ENCODE measurements at regions not wholly inside any gene's neighbourhood (a gene's known extent, or its start where the extent isn't known, plus 50 kb on each side); places are given as distances from the start of the nearest gene placed in this dataset.
A peak's percentile ranks its signal among the peaks of the same experiment; 100 is the strongest.
"Not testable (repeated sequence)": the region's sequence is repeated elsewhere in the genome, so short reads cannot be mapped to it uniquely, and the experiment has no call there.

GRCh38 chr18:71238974-71239624 lies 950.3 kb downstream of the SOCS6 start:
- no peak for ATAC-seq
- no peak for DNase-seq
- intact Hi-C loops (cut with micrococcal nuclease), result no loop called here

DNA sequence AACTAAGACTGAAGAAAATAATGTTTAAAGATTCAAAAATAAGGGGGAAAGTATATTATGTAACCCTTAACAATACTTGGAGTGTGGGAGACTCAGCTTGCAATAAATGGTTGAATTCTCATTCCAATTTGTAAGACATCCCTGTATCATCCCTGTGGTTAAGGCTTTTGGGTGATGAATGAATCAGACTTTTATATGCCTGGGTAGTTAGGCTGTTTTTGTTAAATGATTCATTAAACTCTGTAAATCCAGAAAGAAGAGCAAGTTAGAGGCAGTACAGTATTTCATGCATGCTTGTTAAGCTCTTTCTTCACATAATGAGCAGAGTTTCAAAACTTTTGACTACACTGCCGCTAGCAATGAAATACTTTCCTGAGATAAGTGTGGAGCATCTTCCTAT lies 948.8 kb downstream of the SOCS6 start:
- no peak for DNase-seq
- intact Hi-C loops (cut with micrococcal nuclease), result no loop called here
- no peak for ATAC-seq

- intact Hi-C loops (cut with micrococcal nuclease), result no loop called here
- ATAC-seq (no peak), DNase-seq (no peak)
Observed at GRCh38 chr18:71233177-71233576, 944.3 kb downstream of the SOCS6 start.

GRCh38 chr18:71223486-71223885 lies 934.6 kb downstream of the SOCS6 start:
- ATAC-seq, result no peak
- intact Hi-C loops (cut with micrococcal nuclease), result no loop called here
- no peak for DNase-seq

DNA sequence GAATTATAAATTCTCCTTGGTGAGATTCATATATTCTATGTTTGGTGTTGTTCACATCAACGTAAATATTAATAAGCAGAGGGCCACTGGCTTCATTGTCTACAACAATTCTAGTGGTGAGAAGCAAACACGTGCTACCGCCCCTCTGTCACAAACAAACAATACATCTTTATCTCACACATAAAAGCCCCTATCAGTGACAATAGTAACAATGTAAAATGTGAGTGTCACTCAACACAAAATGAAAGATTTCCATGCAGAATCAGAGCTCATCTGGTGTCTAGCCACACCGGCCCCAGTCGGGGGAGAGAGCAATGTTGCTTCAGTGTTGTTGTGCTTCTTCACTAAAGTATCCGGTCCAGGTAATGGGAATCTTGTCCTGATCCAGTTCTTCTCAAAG lies 932.6 kb downstream of the SOCS6 start:
- DNase-seq, result no peak
- no peak for ATAC-seq
- intact Hi-C loops (cut with micrococcal nuclease), result no loop called here

- DNase-seq; intact Hi-C loops (cut with micrococcal nuclease); ATAC-seq: not testable (repeated sequence)
Observed at GRCh38 chr18:71212739-71213138, 923.9 kb downstream of the SOCS6 start.

DNA sequence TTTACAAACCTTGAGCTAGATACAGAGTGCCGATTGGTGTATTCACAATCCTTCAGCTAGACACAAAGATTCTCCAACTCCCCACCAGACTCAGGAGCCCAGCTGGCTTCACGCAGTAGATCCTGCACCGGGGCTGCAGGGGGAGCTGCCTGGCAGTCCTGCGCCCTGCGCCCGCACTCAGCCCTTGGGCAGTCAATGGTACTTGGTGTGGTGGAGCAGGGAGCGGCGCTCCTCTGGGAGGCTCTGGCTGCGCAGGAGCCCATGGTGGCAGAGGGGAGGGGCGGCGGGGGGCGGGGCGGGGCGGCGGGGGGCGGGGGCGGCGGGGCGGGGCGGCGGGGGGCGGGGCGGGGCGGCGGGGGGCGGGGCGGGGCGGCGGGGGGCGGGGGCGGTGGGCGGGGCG lies 923.4 kb downstream of the SOCS6 start:
- DNase-seq (no peak), ATAC-seq (no peak)
- intact Hi-C loops (cut with micrococcal nuclease), result no loop called here

DNA sequence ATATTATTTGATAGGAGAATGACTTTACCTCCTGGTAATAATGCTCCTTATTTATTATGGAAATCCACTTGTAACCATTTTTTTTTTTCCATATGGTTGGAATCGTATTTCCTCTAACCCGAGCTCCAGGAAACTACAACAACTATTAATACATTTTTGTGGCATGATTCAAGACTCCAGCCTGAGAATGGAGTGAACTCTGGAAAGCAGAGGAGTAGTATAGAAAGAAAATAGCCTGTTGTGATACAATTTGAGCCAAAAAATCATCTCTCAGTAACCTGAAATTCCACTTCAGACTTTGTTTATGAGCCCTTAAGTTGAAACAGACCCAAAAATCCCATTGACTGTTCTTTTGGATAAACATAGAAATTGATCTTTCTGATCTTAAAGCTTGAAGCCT lies 921.1 kb downstream of the SOCS6 start:
- ATAC-seq (no peak), DNase-seq (no peak)
- intact Hi-C loops (cut with micrococcal nuclease), result no loop called here

DNA sequence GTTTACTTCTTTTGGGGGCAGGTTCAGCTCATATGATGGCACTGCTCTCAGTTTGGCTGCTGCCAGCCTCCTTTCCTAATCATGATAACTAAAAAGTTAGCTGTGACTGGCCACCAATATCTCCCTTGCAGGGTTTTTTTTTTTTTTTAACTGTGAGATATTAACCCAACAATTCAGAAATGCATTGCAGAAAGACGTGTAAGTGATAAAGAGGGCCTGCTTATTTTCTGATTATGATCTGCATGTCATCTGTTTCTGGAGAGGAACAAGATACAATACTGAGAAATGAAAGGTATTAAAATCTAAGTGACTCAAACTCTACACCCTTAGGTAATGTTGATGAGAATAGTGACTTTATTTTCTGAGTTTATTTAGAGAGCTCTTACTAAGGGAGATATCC lies 905.6 kb downstream of the SOCS6 start:
- no peak for DNase-seq
- ATAC-seq, result no peak
- intact Hi-C loops (cut with micrococcal nuclease), result no loop called here

GRCh38 chr18:71189581-71189980 lies 900.7 kb downstream of the SOCS6 start:
- ATAC-seq, result no peak
- DNase-seq, result no peak
- intact Hi-C loops (cut with micrococcal nuclease), result no loop called here

DNA sequence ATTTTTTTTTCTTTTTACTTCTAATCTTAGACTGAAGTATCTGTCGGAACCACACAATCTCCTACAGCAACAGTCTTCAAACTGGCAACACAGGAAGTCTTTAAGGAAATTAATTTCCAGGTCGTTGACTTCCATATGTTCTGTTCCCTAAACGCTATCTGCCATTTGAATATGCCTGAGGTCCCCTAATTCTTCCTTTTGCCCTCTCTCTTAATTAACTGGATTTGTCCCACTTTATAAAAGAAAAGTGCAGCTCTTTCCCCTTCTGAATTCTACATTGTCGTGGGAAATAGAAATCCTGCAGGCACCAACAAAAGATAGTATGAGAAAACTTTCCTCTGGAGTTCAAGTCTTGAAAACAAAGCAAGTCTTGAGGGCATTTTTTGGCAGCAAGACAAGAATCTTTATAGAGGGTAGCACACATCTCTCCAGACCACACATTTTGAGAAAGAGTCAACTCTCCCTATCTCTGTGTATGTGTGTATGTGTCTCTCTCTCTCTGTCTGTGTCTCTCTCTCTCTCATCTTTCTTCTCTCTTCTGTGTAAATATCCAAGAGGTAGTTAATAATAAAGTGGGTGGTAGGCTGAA lies 879.8 kb downstream of the SOCS6 start:
- no peak for DNase-seq
- no peak for ATAC-seq
- intact Hi-C loops (cut with micrococcal nuclease), result no loop called here

DNA sequence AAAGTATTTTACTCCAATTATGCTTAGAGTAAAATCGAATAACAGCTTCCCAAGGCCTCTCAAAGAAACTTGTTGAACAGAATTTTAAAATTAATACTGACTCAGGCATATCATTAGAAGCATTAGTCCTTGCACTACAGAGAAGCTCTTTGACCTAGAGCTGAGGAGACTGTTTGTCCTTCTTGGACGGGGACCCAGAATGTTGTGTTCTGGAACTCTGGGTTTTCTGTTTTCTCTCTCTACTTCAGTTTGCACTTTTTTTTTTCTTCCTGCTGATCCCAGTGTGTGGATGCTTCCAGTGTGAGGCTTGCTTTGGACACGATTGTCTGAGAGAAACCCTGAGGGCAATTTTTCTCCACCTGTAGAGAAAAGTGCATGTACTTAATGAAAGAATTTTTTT lies 847.6 kb downstream of the SOCS6 start:
- DNase-seq (no peak), ATAC-seq (peak; percentile 70)
- intact Hi-C loops (cut with micrococcal nuclease), result no loop called here

- intact Hi-C loops (cut with micrococcal nuclease), result no loop called here
- DNase-seq (no peak), ATAC-seq (no peak)
Observed at GRCh38 chr18:71134122-71134521, 845.3 kb downstream of the SOCS6 start.

DNA sequence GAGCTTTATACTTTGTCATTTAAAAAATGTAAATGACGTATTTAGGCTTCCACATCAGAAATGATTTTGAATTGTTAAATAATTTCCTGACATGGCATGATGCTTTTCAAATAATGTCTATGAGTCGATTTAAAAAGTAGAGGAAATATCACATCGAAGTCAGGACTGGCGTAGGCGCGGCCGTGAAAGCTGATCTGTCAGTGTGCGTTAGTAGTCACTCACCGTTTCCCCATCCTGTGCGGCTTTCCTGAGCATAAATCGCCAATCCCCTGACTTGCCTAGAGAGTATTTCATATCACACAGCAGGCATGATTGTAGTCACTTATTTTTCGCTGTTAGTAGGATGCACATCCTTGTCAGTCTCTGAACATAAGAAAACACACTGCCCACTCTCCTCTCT lies 843.1 kb downstream of the SOCS6 start:
- intact Hi-C loops (cut with micrococcal nuclease), result no loop called here
- DNase-seq (no peak), ATAC-seq (no peak)

DNA sequence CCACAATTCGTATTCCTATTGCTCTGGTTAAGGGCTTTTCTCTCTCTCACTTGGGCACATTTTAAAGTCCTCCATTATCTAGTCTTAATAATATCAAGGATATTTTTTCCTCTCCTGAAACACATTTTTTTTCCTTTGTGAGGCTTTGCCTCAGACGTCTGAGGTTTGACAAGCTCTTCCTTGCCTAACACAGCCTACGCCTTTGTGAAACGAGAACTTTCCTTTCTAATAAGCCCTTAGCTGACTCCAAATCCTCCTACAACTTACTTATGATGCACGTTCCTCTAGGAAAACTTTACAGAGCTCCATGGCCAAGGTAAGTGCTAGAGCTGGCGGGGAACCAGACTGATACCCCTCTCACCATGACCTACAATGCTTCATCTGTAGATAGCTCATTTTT lies 841.5 kb downstream of the SOCS6 start:
- intact Hi-C loops (cut with micrococcal nuclease), result no loop called here
- no peak for DNase-seq
- no peak for ATAC-seq

DNA sequence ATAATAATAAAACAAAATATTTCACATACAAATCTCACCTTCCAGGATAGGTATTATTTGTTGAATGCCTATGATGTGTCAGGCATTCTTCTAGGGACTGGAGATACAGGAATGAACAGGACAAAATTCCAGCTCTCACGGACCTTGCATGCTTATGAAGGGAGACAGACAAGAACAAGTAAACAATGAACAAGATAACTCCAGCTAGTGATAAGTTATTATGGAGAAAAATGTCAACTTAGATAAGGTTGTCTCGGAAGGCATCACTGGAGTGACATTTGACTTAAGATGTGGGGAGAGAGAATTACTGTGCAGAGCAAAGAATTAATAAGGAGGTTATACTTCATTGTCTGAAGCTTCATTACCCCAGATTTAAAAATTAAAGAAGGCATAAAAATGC lies 836.7 kb downstream of the SOCS6 start:
- ATAC-seq, result no peak
- intact Hi-C loops (cut with micrococcal nuclease), result no loop called here
- no peak for DNase-seq

DNA sequence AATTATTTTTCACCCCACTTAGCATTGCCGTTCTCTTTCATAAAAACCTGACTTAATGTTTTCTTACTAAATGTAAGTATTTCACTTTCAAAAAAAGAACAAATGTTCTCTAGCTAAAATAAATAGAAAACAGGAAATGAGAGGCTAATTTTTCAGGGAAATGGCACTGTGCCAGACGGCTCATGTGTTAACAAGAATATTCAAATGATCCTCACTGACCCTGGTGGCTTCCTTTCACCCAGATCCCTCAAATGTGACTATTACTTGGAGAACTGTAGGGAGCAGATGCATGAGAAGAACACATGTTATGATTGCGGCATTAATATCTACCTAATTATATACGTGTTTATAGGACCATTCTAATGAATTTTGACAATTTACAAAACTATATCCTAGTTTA lies 827.7 kb downstream of the SOCS6 start:
- intact Hi-C loops (cut with micrococcal nuclease), result no loop called here
- no peak for DNase-seq
- no peak for ATAC-seq

GRCh38 chr18:71115261-71115660 lies 826.4 kb downstream of the SOCS6 start:
- ATAC-seq, result no peak
- intact Hi-C loops (cut with micrococcal nuclease), result no loop called here
- no peak for DNase-seq

DNA sequence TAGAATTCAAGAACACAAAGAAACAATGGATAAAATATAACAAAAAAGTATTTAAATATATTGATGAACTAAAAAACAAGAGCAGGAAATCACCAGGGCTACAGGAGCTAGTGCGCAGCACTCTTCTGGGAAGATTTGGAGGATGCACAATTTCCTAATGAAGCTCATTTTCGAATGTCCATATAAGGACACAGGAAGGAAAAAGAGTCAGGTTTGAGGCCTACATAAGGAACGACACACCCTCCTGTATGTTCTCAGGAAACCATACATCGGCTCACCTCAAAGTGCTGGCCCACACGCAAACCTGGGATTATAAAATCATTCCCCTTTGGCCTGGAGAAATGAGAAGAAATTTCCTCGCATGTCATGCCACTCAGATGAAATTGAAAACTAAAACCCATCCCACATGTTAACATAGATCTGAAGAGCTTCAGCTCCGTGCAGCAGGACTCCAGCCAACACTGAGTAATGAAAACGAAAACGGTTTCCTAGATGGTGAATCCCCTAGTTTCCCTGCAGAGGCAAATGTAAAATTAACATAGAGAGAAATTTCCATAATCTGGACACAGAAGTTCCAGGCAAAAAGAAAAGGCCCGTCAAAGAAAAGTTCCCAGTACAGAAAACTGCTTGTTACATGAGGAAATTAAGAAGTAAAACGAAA lies 825.8 kb downstream of the SOCS6 start:
- intact Hi-C loops (cut with micrococcal nuclease), result no loop called here
- DNase-seq (no peak), ATAC-seq (no peak)

DNA sequence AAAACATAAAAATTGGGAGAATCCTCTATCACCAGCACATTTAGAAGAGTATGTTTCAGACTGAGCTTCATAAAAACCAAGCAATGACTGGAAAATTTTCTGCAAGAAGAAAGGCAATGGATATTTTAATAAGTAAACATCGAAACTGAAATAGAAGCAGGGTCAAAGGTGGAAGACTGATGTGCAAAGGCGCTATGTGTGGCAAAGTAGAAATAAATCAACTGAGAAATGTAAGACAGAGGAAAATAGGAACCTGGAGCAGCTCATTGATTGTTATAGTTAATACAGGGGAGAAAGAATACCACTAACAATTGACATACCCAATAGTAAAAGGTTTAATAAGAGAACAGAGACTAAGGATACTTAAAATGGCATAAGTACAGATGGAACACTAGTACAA lies 818.4 kb downstream of the SOCS6 start:
- no peak for DNase-seq
- intact Hi-C loops (cut with micrococcal nuclease), result no loop called here
- ATAC-seq, result no peak

DNA sequence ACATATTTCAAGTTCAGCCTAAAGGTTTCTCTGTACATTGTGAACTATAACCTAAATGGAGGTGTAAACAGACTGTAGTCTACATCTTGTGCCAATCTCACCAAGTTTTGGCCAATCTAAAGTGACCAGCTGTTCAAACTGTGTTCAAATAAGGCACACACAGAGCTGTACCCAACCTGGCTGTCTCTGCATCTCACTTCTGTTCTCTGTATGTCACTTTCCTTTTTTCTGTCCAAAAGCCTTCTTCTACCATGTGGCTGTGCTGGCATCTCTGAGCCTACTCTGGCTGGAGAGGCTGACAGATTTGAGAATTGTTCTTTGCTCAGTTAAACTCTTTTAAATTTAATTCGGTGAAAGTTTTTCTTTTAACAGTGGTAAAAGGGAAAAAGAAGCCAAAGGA lies 817.9 kb downstream of the SOCS6 start:
- intact Hi-C loops (cut with micrococcal nuclease), result no loop called here
- no peak for ATAC-seq
- DNase-seq, result no peak
